PFSK-1 (cell line): ENCODE measurements at regions not wholly inside any gene's neighbourhood (a gene's known extent, or its start where the extent isn't known, plus 50 kb on each side); places are given as distances from the start of the nearest gene placed in this dataset.

ENCODE experiments used
- FOXP2 ChIP-seq: optimal IDR thresholded peaks from 2 replicates; pipeline ENCODE3; 2011; ENCODE audit warnings: borderline replicate concordance, control low read depth, inconsistent platforms; ENCODE audit not compliant: insufficient read depth; ENCODE audit errors: extremely low read length, extremely low read depth
- POLR2AphosphoS5 ChIP-seq: IDR thresholded peaks from 2 replicates; pipeline ENCODE4 v1.6.1; 2012; ENCODE audit warnings: low read depth, mild to moderate bottlenecking, control low read depth, low read length, moderate library complexity
- REST ChIP-seq, 2 experiments: IDR thresholded peaks; 2 replicates each; pipeline versions ENCODE4 v1.6.1 to v1.8.0; 2011 to 2012; ENCODE audit warnings: low read depth in 2 of 2, low read length in 2 of 2, control low read depth in 1 of 2, inconsistent platforms in 1 of 2, mild to moderate bottlenecking in 1 of 2, moderate library complexity in 1 of 2; ENCODE audit not compliant: insufficient read depth in 1 of 2
- SIN3A ChIP-seq: IDR thresholded peaks from 2 replicates; pipeline ENCODE4 v1.6.1; 2012; ENCODE audit warnings: mild to moderate bottlenecking, low read length, moderate library complexity, borderline replicate concordance; ENCODE audit not compliant: insufficient read depth
- TAF1 ChIP-seq: IDR thresholded peaks from 2 replicates; pipeline ENCODE4 v1.6.1; 2012; ENCODE audit warnings: low read length, control low read depth, borderline replicate concordance; ENCODE audit not compliant: insufficient read depth

GRCh38 chr14:97620066-97620465, 822.9 kb downstream of the VRK1 start:
- no peak for TF ChIP-seq TAF1
- TF ChIP-seq SIN3A: no peak
- no peak for TF ChIP-seq FOXP2
- no peak for TF ChIP-seq POLR2AphosphoS5
- TF ChIP-seq REST (IDR thresholded peaks at IDR 0.05; ENCODE audit: insufficient read depth in 1 of 2, low read depth in 2 of 2, low read length in 2 of 2): no peak

- TF ChIP-seq TAF1 (no peak), POLR2AphosphoS5 (no peak), FOXP2 (no peak), SIN3A (no peak), REST (IDR thresholded peaks at IDR 0.05; ENCODE audit: insufficient read depth in 1 of 2, low read depth in 2 of 2, low read length in 2 of 2) (no peak)
These were observed 827.8 kb downstream of the VRK1 start for GRCh38 chr14:97624985-97625384.

- TF ChIP-seq POLR2AphosphoS5 (no peak), FOXP2 (no peak), REST (IDR thresholded peaks at IDR 0.05; ENCODE audit: insufficient read depth in 1 of 2, low read depth in 2 of 2, low read length in 2 of 2) (no peak), TAF1 (no peak)
These were observed 828.3 kb downstream of the VRK1 start for GRCh38 chr14:97625477-97625876.

GRCh38 chr14:97626088-97626487, 828.9 kb downstream of the VRK1 start:
- TF ChIP-seq POLR2AphosphoS5 (no peak), REST (IDR thresholded peaks at IDR 0.05; ENCODE audit: insufficient read depth in 1 of 2, low read depth in 2 of 2, low read length in 2 of 2) (no peak), TAF1 (no peak), SIN3A (no peak), FOXP2 (no peak)

- TF ChIP-seq POLR2AphosphoS5 (no peak), FOXP2 (no peak), SIN3A (no peak), REST (IDR thresholded peaks at IDR 0.05; ENCODE audit: insufficient read depth in 1 of 2, low read depth in 2 of 2, low read length in 2 of 2) (no peak), TAF1 (no peak)
These were observed 833.1 kb downstream of the VRK1 start for GRCh38 chr14:97630249-97630648.
